ENCODE measurements at regions not wholly inside any gene's neighbourhood (a gene's known extent, or its start where the extent isn't known, plus 50 kb on each side); places are given as distances from the start of the nearest gene placed in this dataset.

- no peak for DNase-seq
- H3K27me3 ChIP-seq: no peaks in the 10 kb centered on the region
- no peaks in the 10 kb centered on the region for H3K36me3 ChIP-seq
Observed at GRCh38 chr1:91161749-91162148, 139.9 kb upstream of the ZNF644 start.

GRCh38 chr1:91161166-91161565 lies 139.3 kb upstream of the ZNF644 start:
- Histone ChIP-seq H3K36me3 (no peaks in the 10 kb centered on the region), H3K4me3 (no peak overlapping the region), H3K27me3 (no peaks in the 10 kb centered on the region), H3K9me3 (no peaks in the 10 kb centered on the region)
- DNase-seq: no peak

More at GRCh38 chr1:91161749-91162148, 139.9 kb upstream of the ZNF644 start:
- Histone ChIP-seq H3K4me3 (no peak overlapping the region), H3K9me3 (no peaks in the 10 kb centered on the region)

- Histone ChIP-seq H3K4me3 (no peak overlapping the region), H3K27me3 (no peaks in the 10 kb centered on the region), H3K9me3 (no peaks in the 10 kb centered on the region), H3K36me3 (no peaks in the 10 kb centered on the region)
- no peak for DNase-seq
Observed at GRCh38 chr1:91160363-91161075, 138.7 kb upstream of the ZNF644 start.

- H3K27me3 ChIP-seq: no peaks in the 10 kb centered on the region
- H3K36me3 ChIP-seq: no peaks in the 10 kb centered on the region
- no peak for DNase-seq
- no peaks in the 10 kb centered on the region for H3K9me3 ChIP-seq
- H3K4me3 ChIP-seq: no peak overlapping the region
Observed at GRCh38 chr1:91153341-91153740, 131.5 kb upstream of the ZNF644 start.

- H3K4me3 ChIP-seq: no peak overlapping the region
- no peak for DNase-seq
- H3K27me3 ChIP-seq: no peaks in the 10 kb centered on the region
- no peaks in the 10 kb centered on the region for H3K9me3 ChIP-seq
- H3K36me3 ChIP-seq: no peaks in the 10 kb centered on the region
Observed at GRCh38 chr1:91152331-91152730, 130.5 kb upstream of the ZNF644 start.

GRCh38 chr1:91151702-91152101 lies 129.9 kb upstream of the ZNF644 start:
- Histone ChIP-seq H3K36me3 (no peaks in the 10 kb centered on the region), H3K9me3 (no peaks in the 10 kb centered on the region), H3K27me3 (no peaks in the 10 kb centered on the region), H3K4me3 (no peak overlapping the region)
- no peak for DNase-seq

GRCh38 chr1:91148641-91149069 lies 126.8 kb upstream of the ZNF644 start:
- H3K36me3 ChIP-seq: no peaks in the 10 kb centered on the region
- no peaks in the 10 kb centered on the region for H3K27me3 ChIP-seq
- H3K9me3 ChIP-seq: no peaks in the 10 kb centered on the region
- DNase-seq: peak; percentile 16
- H3K4me3 ChIP-seq: no peak overlapping the region

- DNase-seq: no peak
- H3K27me3 ChIP-seq: no peaks in the 10 kb centered on the region
Observed at GRCh38 chr1:91141858-91142257, 120.0 kb upstream of the ZNF644 start.

GRCh38 chr1:91138959-91139358 lies 117.1 kb upstream of the ZNF644 start:
- no peaks in the 10 kb centered on the region for H3K36me3 ChIP-seq
- H3K27me3 ChIP-seq: no peaks in the 10 kb centered on the region
- no peaks in the 10 kb centered on the region for H3K9me3 ChIP-seq
- H3K4me3 ChIP-seq: no peak overlapping the region
- no peak for DNase-seq

More at GRCh38 chr1:91141858-91142257, 120.0 kb upstream of the ZNF644 start:
- no peaks in the 10 kb centered on the region for H3K9me3 ChIP-seq
- H3K36me3 ChIP-seq: no peaks in the 10 kb centered on the region
- no peak overlapping the region for H3K4me3 ChIP-seq

GRCh38 chr1:91137173-91137852 lies 115.5 kb upstream of the ZNF644 start:
- Histone ChIP-seq H3K36me3 (no peaks in the 10 kb centered on the region), H3K9me3 (no peaks in the 10 kb centered on the region), H3K27me3 (no peaks in the 10 kb centered on the region), H3K4me3 (no peak overlapping the region)
- DNase-seq: no peak

- DNase-seq: no peak
- Histone ChIP-seq H3K27me3 (no peaks in the 10 kb centered on the region), H3K36me3 (no peaks in the 10 kb centered on the region), H3K9me3 (no peaks in the 10 kb centered on the region), H3K4me3 (no peak overlapping the region)
Observed at GRCh38 chr1:91135799-91136198, 114.0 kb upstream of the ZNF644 start.

GRCh38 chr1:91133248-91133647 lies 111.4 kb upstream of the ZNF644 start:
- Histone ChIP-seq H3K36me3 (no peaks in the 10 kb centered on the region), H3K27me3 (no peaks in the 10 kb centered on the region), H3K9me3 (no peaks in the 10 kb centered on the region), H3K4me3 (no peak overlapping the region)
- no peak for DNase-seq

GRCh38 chr1:91130256-91130985 lies 108.6 kb upstream of the ZNF644 start:
- no peaks in the 10 kb centered on the region for H3K27me3 ChIP-seq
- no peak overlapping the region for H3K4me3 ChIP-seq
- H3K36me3 ChIP-seq: no peaks in the 10 kb centered on the region
- no peak for DNase-seq
- H3K9me3 ChIP-seq: no peaks in the 10 kb centered on the region

GRCh38 chr1:91129458-91129857 lies 107.6 kb upstream of the ZNF644 start:
- DNase-seq: no peak
- no peaks in the 10 kb centered on the region for H3K27me3 ChIP-seq
- H3K36me3 ChIP-seq: no peaks in the 10 kb centered on the region
- no peaks in the 10 kb centered on the region for H3K9me3 ChIP-seq
- H3K4me3 ChIP-seq: no peak overlapping the region

GRCh38 chr1:91129017-91129416 lies 107.2 kb upstream of the ZNF644 start:
- no peak for DNase-seq
- no peaks in the 10 kb centered on the region for H3K9me3 ChIP-seq
- no peak overlapping the region for H3K4me3 ChIP-seq
- no peaks in the 10 kb centered on the region for H3K36me3 ChIP-seq
- H3K27me3 ChIP-seq: no peaks in the 10 kb centered on the region

- no peaks in the 10 kb centered on the region for H3K36me3 ChIP-seq
- no peak overlapping the region for H3K4me3 ChIP-seq
- H3K9me3 ChIP-seq: no peaks in the 10 kb centered on the region
- H3K27me3 ChIP-seq: no peaks in the 10 kb centered on the region
- DNase-seq: no peak
Observed at GRCh38 chr1:91124989-91125417, 103.2 kb upstream of the ZNF644 start.

- no peak for DNase-seq
- no peak overlapping the region for H3K4me3 ChIP-seq
- no peaks in the 10 kb centered on the region for H3K9me3 ChIP-seq
- no peaks in the 10 kb centered on the region for H3K27me3 ChIP-seq
- no peaks in the 10 kb centered on the region for H3K36me3 ChIP-seq
Observed at GRCh38 chr1:91124290-91124985, 102.6 kb upstream of the ZNF644 start.

All from MG63 (cell line).